A673 (cell line): ENCODE measurements at regions not wholly inside any gene's neighbourhood (a gene's known extent, or its start where the extent isn't known, plus 50 kb on each side); places are given as distances from the start of the nearest gene placed in this dataset.

Source experiments
- BruUV-seq: library from RNA; stranded (reverse); fragments of 400-500 nt; replicated peaks from 2 replicates; lab custom pipeline; 2021; lab: Mats Ljungman, UMichigan
- CTCF ChIA-PET: fragments of 300-600 bp; sonication (Branson Sonifier 250); formaldehyde crosslinking; loops from one replicate; lab custom pipeline; 2022; ENCODE audit warnings: antibody characterized with exemption; lab: Charles Lee
- POLR2A ChIA-PET: fragments of 300-600 bp; sonication (Branson Sonifier 250); formaldehyde crosslinking; loops from one replicate; lab custom pipeline; 2022; ENCODE audit warnings: antibody characterized with exemption; ENCODE audit not compliant: low non-redundant PET; lab: Charles Lee
- DNase-seq: peaks from one replicate; pipeline ENCODE4 v3.0.0-alpha.2; 2015; ENCODE audit warnings: low spot score
- H3K27ac ChIP-seq: fragments of 200-600 bp; sonication (generic); 2 replicates; pipeline ENCODE4 v1.5.1; 2016; ENCODE audit warnings: mixed run types, low read depth, mild to moderate bottlenecking, mixed read lengths, antibody characterized with exemption, low read length; ENCODE audit not compliant: poor library complexity, severe bottlenecking
- H3K27me3 ChIP-seq: fragments of 200-600 bp; sonication (generic); replicated peaks from 2 replicates; pipeline ENCODE4 v1.6.1; 2017; ENCODE audit warnings: mixed run types, low read depth, mild to moderate bottlenecking, mixed read lengths, antibody characterized with exemption, low read length; ENCODE audit not compliant: insufficient read depth, poor library complexity
- H3K36me3 ChIP-seq: fragments of 200-600 bp; sonication (generic); 2 replicates; pipeline ENCODE4 v1.6.1; 2016; ENCODE audit warnings: mixed run types, mild to moderate bottlenecking, mixed read lengths, antibody characterized with exemption, low read length; ENCODE audit not compliant: insufficient read depth, poor library complexity, severe bottlenecking
- H3K4me1 ChIP-seq: fragments of 200-600 bp; sonication (generic); 2 replicates; pipeline ENCODE4 v1.6.1; 2017; ENCODE audit warnings: mixed run types, mild to moderate bottlenecking, mixed read lengths, antibody characterized with exemption, low read length; ENCODE audit not compliant: insufficient read depth, poor library complexity, severe bottlenecking
- H3K4me3 ChIP-seq: fragments of 200-600 bp; sonication (generic); 2 replicates; pipeline ENCODE4 v1.5.1; 2016; ENCODE audit warnings: low read depth, mixed run types, mild to moderate bottlenecking, mixed read lengths, low read length; ENCODE audit not compliant: poor library complexity, severe bottlenecking
- H3K9me3 ChIP-seq: fragments of 200-600 bp; sonication (generic); 2 replicates; pipeline ENCODE4 v1.6.1; 2016; ENCODE audit warnings: mixed run types, low read depth, mild to moderate bottlenecking, mixed read lengths, antibody characterized with exemption, low read length; ENCODE audit not compliant: poor library complexity, severe bottlenecking
- EZH2 ChIP-seq: fragments of 200-600 bp; sonication (generic); IDR thresholded peaks from 2 replicates; pipeline ENCODE4 v1.6.1; 2017; ENCODE audit warnings: borderline replicate concordance, low read depth, mild to moderate bottlenecking, mixed read lengths, antibody characterized with exemption, low read length; ENCODE audit not compliant: poor library complexity, severe bottlenecking
- intact Hi-C: fragments of 100-400 bp; cut with micrococcal nuclease; formaldehyde crosslinking; loops from one replicate; pipeline ENCODE4 v1.10.0; 2022; ENCODE audit not compliant: unreplicated experiment
- TF ChIP-seq, protein P1 (sequence below): fragments of 300-800, 200-600 bp; sonication (generic); conservative IDR thresholded peaks from 2 replicates; pipeline ENCODE4 v1.5.1; 2017; ENCODE audit warnings: low read depth, mild to moderate bottlenecking, antibody characterized with exemption, low read length, moderate library complexity, mixed read lengths

DNA sequence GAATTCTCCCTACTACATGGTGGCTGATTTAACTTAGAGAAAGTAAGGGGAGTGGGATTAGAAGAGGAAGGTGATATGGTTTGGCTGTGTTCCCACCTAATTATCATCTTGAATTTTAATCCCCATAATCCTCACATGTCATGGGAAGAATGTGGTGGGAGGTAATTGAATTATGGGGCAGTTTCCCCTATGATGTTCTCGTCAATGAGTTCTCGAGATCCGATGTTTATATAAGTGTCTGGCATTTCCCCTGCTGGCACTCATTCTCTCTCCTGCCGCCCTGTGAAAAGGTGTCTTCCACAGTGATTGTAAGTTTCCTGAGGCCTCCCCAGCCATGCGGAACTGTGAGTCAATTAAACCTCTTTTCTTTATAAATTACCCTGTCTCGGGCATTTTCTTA lies 169.3 kb downstream of the CASP12 start:
- Histone ChIP-seq H3K27me3 (no peaks in the 10 kb centered on the region), H3K9me3 (no peaks in the 10 kb centered on the region), H3K4me1 (peaks cover 6% of the 10 kb centered on the region), H3K36me3 (no peaks in the 10 kb centered on the region), H3K27ac (no peak overlapping the region), H3K4me3 (no peak overlapping the region)
- no peak for TF ChIP-seq EZH2
- TF ChIP-seq, protein P1, sequence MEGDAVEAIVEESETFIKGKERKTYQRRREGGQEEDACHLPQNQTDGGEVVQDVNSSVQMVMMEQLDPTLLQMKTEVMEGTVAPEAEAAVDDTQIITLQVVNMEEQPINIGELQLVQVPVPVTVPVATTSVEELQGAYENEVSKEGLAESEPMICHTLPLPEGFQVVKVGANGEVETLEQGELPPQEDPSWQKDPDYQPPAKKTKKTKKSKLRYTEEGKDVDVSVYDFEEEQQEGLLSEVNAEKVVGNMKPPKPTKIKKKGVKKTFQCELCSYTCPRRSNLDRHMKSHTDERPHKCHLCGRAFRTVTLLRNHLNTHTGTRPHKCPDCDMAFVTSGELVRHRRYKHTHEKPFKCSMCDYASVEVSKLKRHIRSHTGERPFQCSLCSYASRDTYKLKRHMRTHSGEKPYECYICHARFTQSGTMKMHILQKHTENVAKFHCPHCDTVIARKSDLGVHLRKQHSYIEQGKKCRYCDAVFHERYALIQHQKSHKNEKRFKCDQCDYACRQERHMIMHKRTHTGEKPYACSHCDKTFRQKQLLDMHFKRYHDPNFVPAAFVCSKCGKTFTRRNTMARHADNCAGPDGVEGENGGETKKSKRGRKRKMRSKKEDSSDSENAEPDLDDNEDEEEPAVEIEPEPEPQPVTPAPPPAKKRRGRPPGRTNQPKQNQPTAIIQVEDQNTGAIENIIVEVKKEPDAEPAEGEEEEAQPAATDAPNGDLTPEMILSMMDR = no peak
- peak; percentile 90 for DNase-seq
- no TSS peak for BruUV-seq
- ChIA-PET CTCF (no interaction called here), POLR2A (no interaction called here)
- intact Hi-C loops = no loop called here

DNA sequence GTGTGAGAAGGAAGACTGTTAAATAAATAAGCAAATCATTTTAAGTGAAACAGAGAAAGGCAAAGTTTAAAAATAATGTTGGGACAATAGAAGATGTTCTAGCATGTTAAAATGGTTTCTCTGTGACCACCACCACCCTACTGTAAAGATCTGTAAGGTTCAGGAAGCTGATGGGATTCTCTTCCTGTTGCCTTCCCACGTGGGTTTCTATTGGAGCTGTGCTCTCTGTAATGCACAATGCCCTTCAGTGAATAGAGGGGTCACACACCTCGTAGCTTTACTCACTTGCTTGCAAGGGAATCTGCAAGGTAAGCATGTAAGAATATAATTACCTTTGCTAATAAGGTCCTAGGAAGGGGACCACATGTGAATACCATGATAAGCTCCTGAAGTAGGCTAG lies 170.5 kb downstream of the CASP12 start:
- H3K27me3 ChIP-seq = no peaks in the 10 kb centered on the region
- H3K27ac ChIP-seq = no peak overlapping the region
- TF ChIP-seq, protein P1 = no peak
- no peak for TF ChIP-seq EZH2
- no peak for DNase-seq
- H3K4me1 ChIP-seq = peaks cover 6% of the 10 kb centered on the region
- H3K36me3 ChIP-seq = no peaks in the 10 kb centered on the region
- ChIA-PET CTCF (no interaction called here), POLR2A (no interaction called here)
- H3K4me3 ChIP-seq = no peak overlapping the region
- peaks cover 1% of the 10 kb centered on the region for H3K9me3 ChIP-seq
- BruUV-seq = no TSS peak
- intact Hi-C loops = no loop called here

DNA sequence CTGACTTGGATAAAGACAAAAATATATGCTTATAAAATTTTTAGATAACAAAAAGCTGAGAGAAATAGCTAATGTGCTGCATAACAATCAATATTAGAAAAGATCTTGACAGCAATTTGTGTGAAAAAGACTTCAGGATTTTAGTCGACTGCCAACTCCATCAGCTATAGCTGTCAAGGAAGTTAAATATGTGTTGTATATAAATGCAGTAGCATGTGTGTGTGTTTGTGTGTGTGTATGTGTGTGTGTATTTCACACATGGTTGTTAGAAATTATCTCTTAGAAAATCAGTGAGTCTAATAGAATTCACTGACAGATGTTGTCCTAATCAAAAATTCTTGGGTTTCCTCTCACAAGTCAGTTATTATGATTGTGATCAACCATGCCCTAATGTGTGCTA lies 171.2 kb downstream of the CASP12 start:
- H3K27me3 ChIP-seq = no peaks in the 10 kb centered on the region
- ChIA-PET POLR2A (no interaction called here), CTCF (no interaction called here)
- H3K4me3 ChIP-seq = no peak overlapping the region
- H3K36me3 ChIP-seq = no peaks in the 10 kb centered on the region
- no TSS peak for BruUV-seq
- TF ChIP-seq, protein P1 = no peak
- no peak for TF ChIP-seq EZH2
- H3K27ac ChIP-seq = no peak overlapping the region
- no peak for DNase-seq
- H3K4me1 ChIP-seq = peaks cover 6% of the 10 kb centered on the region
- intact Hi-C loops = no loop called here
- peaks cover 3% of the 10 kb centered on the region for H3K9me3 ChIP-seq
